ENCODE measurements at regions not wholly inside any gene's neighbourhood (a gene's known extent, or its start where the extent isn't known, plus 50 kb on each side); places are given as distances from the start of the nearest gene placed in this dataset.
A peak's percentile ranks its signal among the peaks of the same experiment; 100 is the strongest.

DNA sequence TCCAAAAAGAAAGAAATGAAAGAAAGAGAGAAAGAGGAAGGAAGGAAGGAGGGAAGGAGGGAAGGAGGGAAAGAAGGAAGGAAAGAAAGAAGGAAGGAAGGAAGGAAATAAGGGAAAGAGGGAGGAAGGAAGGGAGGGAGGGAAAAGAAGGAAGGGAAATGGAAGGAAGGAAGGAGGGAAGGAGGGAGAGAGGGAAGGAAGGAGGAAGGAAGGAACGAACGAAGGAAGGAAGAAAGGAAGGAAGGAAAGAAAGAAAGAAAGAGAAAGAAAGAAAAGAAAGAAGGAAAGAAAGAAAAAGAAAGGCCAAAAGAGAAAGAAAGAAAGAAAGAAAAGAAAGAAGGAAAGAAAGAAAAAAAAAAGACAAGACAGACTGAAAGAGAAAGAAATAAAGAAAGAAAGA, 263.9 kb upstream of the ATP10B start:
- DNase-seq: no peak

DNA sequence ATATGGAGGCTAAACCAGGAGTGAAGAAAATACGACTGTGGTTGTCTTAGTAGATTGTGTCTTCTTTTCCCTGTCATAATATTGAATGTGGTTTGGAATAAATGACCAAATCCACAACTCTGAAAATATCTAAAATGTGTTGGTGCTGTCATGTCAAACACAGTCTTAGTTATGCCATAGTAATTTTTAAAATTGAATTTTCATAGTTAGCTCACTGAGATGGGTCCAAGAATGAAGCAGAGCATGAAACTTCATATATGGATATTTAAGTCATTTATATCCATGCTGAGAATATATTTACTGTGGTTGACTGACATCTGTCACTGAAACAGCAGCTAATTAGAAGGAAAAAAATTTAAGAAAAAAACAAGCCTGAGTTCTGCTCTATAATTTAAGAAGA, 260.4 kb upstream of the ATP10B start:
- no peak for DNase-seq

DNA sequence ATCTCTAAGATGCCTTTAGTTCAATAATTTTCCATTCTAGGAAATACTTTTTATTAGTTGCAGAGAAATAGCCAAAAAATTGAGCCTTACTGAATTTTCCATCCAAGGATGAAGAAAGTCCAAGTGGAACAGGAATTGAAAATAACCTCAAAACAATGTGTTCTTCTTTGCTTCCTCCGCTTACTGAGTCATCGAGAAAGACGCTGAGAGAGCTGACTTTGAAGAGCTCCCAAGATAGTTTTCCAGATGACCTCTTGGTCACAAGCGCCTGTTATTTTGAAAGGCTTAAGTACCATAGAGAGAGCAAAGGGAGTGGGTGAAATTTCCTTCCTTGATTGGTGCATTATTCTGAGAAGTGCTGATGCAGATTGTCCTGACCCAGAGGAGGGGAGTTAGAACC, 253.5 kb upstream of the ATP10B start:
- DNase-seq: no peak

DNA sequence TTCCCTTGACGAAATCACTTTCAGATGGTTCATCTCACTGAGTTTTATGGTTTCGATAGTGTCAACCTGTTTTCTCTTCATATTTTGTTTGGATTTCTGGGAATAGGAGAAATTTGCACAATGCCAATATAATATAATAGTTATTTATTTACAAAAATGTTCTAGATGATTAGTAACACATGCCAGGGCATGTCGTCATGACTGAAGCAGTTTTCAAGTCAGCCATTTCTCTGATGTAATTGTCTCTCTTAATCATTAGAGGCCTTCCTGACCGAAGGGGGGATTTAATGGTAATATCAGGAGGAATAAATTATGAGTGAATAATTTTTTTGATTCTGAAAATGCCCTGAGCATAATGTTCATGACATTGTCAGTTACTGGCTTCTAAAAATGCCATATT, 246.5 kb upstream of the ATP10B start:
- no peak for DNase-seq

DNA sequence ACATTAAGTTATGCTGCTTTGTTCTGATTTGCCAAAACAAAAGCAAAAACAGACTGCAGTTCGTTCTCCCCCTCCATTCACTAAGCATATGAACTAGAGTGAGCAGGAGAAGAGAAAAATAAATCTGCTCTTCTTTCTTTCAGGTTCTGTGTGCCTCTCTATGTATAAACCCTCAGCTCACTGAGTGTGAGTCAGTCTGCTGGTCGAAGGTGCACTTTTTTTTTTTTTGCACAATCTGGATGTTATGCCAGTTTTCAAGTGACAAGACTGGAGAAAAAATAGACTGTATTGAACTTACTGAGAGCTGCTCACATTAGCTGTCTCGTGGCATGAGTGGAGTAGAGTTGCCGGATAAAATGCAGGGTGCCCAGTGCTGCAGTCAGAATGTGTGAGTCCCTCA, 244.6 kb upstream of the ATP10B start:
- no peak for DNase-seq

DNA sequence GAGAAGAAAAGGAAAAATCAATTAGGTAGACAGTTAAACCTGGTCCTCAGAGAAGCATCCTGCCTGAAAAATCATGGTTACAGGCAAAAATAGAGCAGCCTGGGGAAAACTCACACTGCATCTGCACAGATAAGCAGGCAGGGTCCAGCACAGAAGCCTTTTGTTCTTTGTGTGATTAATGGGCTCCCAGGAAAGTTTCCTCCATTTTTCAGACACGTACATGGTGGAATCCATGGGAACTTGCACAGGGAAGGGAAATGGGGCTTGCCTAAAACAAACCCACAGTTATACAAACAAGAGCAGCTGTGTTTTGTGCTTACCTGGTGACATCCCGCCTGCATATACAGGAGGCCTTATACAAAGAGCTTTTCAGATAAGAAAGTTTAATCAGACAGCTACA, 243.9 kb upstream of the ATP10B start:
- DNase-seq: no peak

DNA sequence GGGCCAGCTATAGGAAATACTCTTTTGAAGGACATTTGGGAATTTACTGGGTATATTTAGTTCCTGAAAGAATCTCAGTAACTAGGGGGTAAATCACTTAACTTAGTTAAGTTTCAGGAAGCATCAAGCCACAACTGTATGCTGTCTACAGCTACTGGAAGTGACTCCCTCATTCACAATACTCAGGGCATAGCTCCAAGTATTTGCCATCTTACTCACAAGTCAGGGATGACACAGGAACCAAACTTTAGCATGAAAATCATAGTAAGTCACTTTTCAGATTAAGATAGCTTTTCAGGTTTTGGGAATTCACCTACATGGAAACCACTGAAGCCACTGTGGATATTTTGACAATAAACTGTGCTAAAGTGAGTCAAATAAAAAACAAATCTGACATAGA, 242.4 kb upstream of the ATP10B start:
- no peak for DNase-seq

DNA sequence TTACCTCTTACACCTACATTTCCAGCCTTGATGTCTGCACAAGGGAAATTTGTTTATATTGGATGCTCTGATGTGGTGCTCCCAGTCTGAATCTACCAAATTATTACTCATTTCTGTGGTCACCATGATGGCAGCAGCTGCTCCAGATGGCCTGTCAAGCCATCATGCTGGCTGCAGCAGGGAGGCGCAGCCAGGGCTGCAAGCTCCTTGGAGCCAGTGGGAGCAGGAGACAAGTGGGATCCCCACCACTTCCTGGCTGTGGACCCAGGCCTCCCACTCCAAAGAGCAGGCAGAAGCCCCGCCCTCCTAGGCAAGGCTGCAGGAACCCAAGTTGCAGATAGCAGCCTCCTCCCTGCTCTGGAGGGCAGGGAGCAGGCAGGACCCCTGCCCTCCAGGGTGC, 241.1 kb upstream of the ATP10B start:
- DNase-seq: no peak

DNA sequence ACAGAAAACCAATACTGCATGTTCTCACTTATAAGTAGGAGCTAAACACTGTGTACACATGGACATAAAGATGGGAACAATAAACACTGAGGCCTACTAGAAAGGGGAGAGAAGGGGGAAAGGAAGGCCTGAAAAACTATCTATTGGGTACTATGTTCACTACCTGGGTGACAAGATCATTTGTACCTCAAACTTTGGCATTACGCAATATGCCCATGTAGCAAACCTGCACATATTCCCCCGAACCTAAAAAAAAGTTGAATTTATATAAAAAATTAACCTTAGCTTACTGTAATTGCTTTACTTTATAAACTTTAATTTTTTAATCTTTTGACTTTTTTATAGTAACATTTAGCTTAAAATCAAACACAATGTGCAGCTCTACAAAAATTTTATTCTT, 237.6 kb upstream of the ATP10B start:
- DNase-seq: no peak

DNA sequence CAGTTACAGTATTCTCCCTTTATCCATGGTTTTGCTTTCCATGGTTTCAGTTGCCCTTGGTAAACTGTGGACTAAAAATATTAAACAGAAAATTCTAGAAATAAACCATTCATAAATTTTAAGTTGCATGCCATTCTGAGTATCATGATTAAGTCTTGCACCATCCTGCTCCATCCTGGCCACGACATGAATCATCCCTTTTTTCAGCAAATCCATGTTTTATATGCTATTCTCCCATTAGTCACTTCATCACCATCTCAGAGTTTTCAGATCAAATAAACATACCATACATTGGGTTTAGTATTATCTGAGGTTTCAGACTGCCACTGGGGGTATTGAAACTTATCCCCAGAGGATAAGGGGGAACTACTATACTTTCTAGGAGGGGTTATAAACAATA, 234.4 kb upstream of the ATP10B start:
- peak; percentile 21 for DNase-seq

DNA sequence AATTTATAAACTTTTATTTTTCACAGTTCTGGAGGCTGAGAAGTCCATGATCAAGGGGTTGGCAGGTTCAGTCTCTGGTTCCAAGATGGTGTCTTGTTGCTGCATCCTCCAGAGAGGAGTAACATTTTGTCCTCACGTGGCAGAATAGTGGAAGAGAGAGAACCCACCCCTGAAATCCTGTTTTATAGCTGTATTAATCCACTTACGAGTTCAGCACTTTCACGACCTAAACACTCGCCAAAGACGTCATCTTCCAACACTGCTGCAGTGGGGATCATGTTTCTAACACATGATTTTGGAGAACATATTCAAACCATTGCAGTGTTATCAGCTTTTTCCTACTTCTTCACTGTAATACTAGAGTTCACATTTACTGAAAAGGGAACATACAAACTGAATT, 233.0 kb upstream of the ATP10B start:
- DNase-seq: no peak

DNA sequence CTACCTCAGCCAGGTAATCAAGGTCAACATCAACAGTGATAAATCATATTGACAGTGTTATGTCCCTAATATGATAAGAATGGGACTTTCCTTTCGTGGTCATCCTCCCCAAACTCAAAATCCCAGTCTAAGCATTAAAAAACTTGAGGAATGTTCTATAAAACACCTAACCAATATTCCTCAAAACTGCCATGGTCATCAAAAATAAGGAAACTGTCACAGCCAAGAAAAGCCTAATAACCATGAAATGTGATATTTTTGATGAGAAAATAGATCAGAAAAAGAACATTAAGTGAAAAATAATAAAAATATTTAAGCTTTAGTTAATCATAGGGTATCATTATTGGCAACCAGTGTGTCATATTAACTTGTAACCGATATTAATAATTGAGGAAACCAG, 232.1 kb upstream of the ATP10B start:
- DNase-seq: no peak

DNA sequence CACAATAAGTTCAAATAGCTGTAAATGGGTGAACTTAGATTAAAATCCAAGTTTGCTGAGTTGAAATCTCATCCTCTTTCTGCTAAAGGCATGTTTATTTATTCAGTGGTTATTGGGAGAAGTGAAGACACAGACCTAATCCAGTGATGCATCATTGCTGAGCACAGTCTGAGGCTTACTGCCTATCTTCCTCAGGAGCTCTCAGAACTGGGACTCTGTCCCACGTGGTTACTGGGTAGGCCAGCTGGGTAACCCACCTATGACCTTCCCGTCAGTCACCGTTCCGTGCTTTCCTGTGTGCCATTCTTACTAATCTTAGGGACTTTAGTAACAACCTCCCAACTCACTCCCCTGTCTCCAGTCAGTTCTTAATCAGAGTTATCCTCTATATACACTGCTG, 226.8 kb upstream of the ATP10B start:
- DNase-seq: no peak

DNA sequence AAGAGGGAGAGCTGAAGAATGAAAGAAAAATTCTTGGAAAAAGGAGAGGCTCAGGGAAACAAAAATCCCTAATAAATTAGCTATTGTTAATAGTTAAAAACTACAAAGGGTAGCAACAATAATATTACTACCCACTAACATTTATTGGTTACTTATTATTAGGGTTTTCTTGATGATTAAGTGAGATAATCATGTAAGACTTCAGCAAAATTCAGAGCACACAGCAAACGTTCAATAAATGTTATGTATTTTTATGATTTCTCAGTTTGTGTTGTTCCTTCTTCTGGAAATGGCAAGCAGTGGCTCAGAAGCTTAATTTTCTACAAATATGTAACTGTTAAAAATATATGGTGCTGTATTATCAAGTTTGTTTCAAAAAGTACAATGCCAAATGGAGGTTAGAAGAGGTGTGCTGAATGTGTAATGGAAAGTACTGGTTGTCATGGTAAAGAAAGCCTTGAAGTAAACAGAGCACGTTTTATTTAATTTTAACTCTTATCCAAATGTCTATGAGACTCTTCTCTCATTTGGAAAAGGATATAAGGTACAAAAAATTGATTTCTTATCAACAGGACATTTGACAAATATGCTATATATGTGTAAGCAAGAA, 226.0 kb upstream of the ATP10B start:
- DNase-seq: no peak

DNA sequence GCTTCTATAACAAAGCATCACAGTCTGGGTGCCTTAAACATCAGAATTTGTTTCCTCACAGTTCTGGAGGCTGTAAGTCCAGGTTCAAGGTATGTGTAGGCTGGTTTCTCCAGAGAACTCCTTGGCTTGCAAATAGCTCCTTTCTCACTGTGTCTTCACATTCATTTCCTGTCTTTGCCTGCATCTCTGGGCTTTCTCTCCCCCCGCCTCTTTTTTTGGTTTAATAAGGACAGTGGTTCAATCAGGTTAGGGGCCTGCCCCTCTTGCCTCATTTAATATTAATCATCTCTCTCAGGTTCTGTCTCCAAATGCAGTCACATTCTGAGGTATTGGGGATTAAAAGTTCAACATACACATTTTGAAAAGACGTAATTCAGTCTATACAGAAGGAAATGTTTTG, 225.5 kb upstream of the ATP10B start:
- no peak for DNase-seq

DNA sequence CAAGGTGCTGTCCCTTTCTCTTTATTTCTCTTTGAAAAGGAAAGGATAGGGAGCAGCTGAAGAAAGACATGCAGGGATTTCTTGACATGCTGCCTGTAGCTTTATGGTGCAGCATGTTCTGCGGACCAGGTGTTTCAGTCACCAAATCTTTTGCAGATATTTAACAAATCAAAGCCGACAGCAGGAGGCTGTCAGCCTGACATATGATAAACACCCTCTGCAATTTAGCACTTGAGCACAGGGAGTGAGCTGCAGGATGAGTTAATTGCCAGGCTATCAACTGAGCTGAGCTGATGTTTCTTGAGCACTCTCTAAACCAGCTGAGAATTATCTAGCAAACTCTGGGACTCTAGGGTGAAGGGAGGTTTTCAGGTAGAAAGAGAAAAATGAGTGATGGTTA, 212.8 kb upstream of the ATP10B start:
- no peak for DNase-seq

DNA sequence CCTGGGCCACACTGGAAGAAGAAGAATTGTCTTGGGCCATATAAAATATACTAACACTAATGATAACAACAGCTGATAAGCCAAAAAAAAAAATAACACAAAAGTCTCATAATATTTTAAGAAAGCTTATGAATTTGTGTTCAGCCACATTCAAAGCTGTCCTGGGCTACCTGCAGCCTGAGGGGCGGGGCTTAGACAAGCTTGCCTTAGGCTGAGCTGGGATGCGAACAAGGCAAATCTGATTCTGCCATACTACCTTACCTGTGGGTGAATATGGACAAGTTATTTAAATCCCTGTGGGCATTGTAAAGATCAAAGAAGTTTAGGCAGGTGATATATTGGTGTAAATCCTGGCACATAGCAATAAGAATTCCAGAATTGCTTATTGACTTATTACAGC, 212.3 kb upstream of the ATP10B start:
- DNase-seq: no peak

DNA sequence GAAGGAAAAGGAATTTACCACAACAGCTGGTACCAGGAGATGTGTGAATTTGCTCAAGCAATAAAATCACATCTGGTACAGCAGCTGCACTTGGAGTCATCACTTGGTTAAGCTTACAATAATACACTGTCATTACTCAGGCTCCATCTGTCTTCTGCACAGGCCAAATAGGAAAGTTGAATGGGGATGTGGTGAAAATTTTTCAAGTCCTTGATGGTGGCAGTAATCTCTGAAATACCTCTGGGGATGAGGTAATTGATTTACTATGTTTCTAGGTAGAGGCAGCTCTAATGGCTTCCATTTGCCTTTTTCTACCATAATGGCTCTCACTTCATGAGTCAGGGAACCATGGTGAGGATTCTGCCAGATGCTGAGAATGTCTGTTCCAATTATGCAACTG, 206.8 kb upstream of the ATP10B start:
- no peak for DNase-seq

DNA sequence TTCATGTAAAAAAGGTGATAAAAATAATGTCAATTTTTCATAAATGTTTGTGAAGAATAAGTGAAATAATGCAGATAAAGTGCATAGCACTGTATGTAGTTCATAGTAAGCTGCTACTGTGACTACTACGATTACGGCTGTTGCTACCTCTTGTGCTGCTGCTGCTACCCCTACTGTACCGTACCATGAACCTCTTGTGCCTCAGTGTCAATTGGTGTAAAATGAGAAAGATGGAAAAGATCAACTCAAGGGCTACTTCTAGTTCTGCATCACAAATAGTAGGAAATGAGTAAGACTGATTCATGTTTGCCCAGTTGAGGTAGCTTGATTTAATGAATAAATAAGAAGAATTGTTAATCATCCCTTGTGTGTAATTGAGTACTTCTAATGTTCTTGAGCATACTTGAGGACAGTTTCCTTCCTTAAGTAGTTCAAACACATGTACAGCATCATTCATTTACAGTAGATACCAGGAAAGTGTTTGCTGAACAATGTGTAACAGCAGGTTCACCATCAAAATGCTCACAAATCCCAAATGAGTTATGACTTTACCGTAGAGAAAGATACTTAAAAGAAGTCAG, 200.0 kb upstream of the ATP10B start:
- no peak for DNase-seq

DNA sequence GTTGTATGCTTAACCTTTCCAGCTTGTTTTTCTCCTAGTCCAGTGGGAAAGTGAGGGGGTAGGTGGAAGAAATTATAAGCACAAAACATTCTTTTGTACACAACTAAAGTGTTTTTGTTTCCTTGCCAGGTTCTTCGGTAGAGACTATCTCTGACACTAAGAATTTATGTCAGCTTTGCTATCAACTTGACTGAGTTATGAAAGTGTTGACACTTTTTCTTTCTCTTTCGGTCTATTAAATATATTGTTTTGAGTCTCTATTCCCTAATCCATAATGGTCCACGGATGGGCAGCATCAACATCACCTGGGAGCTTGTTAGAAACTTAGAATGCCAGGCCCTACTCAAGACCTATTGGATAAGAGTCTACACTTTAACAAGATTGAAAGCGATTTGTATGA, 195.0 kb upstream of the ATP10B start:
- no peak for DNase-seq

DNA sequence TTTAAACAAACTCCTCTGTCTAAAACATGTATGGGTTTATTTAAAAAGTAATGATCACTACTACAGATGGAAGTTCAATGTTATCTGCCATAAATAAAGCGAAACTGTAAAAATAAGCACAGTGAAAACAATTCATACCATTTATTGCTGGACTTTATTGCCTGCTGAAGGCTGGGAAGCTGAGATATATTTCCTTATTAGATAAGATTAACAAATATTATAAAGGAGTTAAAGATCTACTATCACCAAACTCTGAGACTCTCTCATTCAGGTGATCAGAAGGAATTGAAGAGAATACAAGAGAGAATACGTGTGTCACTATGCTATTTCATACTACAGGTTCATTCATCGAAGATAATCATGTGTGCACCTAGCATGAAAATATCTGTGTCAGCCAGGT, 190.9 kb upstream of the ATP10B start:
- DNase-seq: no peak

DNA sequence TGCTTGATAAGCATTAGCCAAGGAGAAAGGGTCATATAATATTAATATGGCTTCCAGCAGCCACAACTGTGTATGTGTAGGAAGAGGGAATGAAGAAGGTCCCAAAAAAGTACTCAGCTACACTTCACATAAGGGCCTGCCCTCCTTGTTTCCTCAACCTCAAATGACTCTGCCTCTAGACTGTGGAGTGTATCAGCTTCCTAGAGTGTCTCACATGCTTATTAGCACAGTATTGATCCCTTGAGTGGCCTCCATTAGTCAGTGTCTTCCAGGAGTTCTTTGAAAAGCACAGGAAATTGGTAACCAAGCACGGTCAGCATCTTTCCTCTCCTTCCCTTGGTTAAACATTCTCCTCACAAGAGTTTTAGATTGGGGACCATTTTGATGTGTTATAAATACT, 190.4 kb upstream of the ATP10B start:
- no peak for DNase-seq

DNA sequence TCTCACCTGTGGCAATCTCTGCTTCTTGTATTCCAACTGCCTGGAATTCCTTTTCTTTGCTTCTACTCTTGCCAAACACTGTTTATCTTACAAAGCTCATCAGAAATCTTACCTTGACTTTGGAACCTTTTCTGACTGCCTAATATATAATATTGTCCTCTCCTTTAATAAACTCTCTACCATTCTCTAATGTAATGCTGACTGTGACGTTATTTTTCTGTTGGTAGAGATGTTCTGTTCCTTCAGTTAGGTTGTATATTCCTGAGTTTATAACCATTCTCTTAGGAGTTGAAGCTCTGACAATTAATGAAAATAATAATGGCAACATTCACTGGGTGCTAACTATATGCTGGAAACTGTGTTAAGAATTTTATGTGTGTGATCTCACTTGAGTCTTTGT, 188.8 kb upstream of the ATP10B start:
- no peak for DNase-seq

DNA sequence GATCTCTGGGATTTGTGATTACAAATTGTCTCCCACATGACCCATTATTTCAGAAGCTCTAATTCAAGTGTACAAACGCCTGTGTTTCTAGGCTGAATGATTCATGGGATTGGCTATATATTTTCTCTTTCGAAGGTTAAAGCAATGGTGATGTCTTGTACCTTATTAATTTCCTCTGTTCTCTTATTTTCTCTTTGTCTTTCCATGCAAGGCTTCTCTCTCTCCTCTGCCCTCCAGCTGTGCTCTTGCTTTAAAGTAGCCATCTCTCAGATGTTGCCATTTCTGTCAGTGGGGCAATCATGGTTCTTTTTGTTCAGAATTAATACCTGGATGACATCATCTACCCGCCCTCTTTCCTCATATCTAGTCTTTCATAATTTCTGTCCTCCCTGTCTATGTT, 184.3 kb upstream of the ATP10B start:
- DNase-seq: no peak

DNA sequence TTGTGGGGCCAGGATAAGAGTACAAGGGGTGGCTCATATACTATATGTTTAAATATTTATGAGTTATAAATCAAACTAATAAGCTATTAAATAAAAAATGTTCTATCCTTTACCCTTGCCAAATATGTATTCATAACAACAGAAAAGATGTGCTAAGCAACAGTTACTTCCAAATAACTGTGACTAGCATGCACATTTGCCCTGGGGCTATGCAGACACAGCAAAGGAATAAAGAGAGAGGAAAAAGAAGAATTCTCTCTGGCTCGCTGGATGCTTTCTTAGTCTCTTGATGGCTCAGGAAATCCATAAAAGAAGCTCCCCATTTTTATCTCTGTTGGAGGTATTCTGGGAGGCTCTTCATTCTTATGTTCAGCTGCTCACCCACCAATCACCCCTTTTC, 182.4 kb upstream of the ATP10B start:
- no peak for DNase-seq

DNA sequence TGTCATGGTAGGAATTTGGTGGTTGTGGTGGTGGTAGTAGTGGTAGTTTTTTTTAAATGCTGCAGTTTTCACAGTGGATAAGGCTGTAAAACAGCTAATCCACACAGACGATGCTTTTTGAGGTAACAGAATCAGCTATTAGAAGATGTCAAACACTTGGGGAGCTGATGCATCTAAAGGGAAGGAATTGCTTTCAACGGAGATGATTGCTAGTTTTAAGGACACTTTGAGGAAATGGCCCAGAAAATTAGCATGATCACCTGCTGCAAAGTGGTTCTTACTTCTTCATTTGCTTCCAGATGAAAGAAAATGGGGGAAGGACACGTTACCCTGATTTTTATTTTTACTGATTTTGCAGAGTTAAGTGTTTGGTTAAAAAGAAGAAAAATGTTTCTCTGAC, 178.2 kb upstream of the ATP10B start:
- DNase-seq: no peak

Measured in T1000 (cell line).